Fibroblast of skin of right quadriceps (primary cell): ENCODE measurements at regions not wholly inside any gene's neighbourhood (a gene's known extent, or its start where the extent isn't known, plus 50 kb on each side); places are given as distances from the start of the nearest gene placed in this dataset.
"Not testable (repeated sequence)": the region's sequence is repeated elsewhere in the genome, so short reads cannot be mapped to it uniquely, and the experiment has no call there.

Source experiments
- DNase-seq: peaks from one replicate; pipeline ENCODE4 v3.0.0-alpha.2; 2013

GRCh38 chr3:127520993-127521392, 69.5 kb downstream of the TPRA1 start:
- no peak for DNase-seq

GRCh38 chr3:127518456-127519081, 72.0 kb downstream of the TPRA1 start:
- no peak for DNase-seq

- DNase-seq: no peak
Observed at GRCh38 chr3:127512256-127512655, 78.3 kb downstream of the TPRA1 start.

- no peak for DNase-seq
Observed at GRCh38 chr3:127501177-127501576, 89.4 kb downstream of the TPRA1 start.

GRCh38 chr3:127497676-127498075, 92.9 kb downstream of the TPRA1 start:
- no peak for DNase-seq

GRCh38 chr3:127497166-127497565, 93.4 kb downstream of the TPRA1 start:
- DNase-seq: no peak

- no peak for DNase-seq
Observed at GRCh38 chr3:127495821-127496655, 94.5 kb downstream of the TPRA1 start.

GRCh38 chr3:127493924-127494646, 96.4 kb downstream of the TPRA1 start:
- DNase-seq: no peak

- DNase-seq: no peak
Observed at GRCh38 chr3:127492426-127492825, 98.1 kb downstream of the TPRA1 start.

- DNase-seq: no peak
Observed at GRCh38 chr3:127491909-127492308, 98.6 kb downstream of the TPRA1 start.

GRCh38 chr3:127491323-127491722, 99.2 kb downstream of the TPRA1 start:
- no peak for DNase-seq

- not testable (repeated sequence) for DNase-seq
Observed at GRCh38 chr3:127491024-127491305, 99.6 kb downstream of the TPRA1 start.

GRCh38 chr3:127490271-127491023, 100.1 kb downstream of the TPRA1 start:
- no peak for DNase-seq

- no peak for DNase-seq
Observed at GRCh38 chr3:127489357-127489756, 101.2 kb downstream of the TPRA1 start.

- DNase-seq: no peak
Observed at GRCh38 chr3:127488740-127489139, 101.8 kb downstream of the TPRA1 start.

- DNase-seq: no peak
Observed at GRCh38 chr3:127488141-127488672, 102.3 kb downstream of the TPRA1 start.

GRCh38 chr3:127487196-127487595, 103.3 kb downstream of the TPRA1 start:
- no peak for DNase-seq

GRCh38 chr3:127486321-127486944, 104.1 kb downstream of the TPRA1 start:
- DNase-seq: no peak

GRCh38 chr3:127485396-127486170, 105.0 kb downstream of the TPRA1 start:
- no peak for DNase-seq

- no peak for DNase-seq
Observed at GRCh38 chr3:127484601-127485388, 105.7 kb downstream of the TPRA1 start.
